HTR-8/SVneo (cell line): ENCODE measurements at regions not wholly inside any gene's neighbourhood (a gene's known extent, or its start where the extent isn't known, plus 50 kb on each side); places are given as distances from the start of the nearest gene placed in this dataset.
"Not testable (repeated sequence)": the region's sequence is repeated elsewhere in the genome, so short reads cannot be mapped to it uniquely, and the experiment has no call there.

Source experiments
- DNase-seq: peaks from one replicate; pipeline ENCODE4 v3.0.0; 2011; ENCODE audit warnings: low spot score, mixed read lengths; ENCODE audit not compliant: insufficient read length
- FAIRE-seq: peaks from 2 replicates; lab custom pipeline; 2011; peaks lifted over from hg19 to GRCh38; lab: Jason Lieb, UNC

- FAIRE-seq = peak; percentile 97
- no peak for DNase-seq
These were observed 93.1 kb upstream of the HIF1A start for GRCh38 chr14:61602003-61602732.

DNA sequence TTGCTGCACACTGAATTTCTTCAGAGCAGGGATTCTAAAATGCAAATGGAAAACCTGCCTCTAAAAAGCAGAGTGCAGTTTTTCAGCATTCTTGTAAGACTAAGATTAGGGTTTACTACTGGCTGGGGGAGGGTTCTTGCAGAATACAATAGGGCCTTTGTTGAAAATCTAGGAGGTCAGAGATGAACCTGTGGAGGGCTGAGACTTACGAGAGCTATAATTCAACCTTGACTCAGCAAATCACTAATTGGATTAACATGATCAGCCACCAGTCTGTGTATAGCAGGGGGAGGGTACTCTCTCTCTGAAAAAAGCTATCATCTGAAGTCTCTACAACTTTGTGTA lies 92.6 kb upstream of the HIF1A start:
- FAIRE-seq (no peak), DNase-seq (no peak)

DNA sequence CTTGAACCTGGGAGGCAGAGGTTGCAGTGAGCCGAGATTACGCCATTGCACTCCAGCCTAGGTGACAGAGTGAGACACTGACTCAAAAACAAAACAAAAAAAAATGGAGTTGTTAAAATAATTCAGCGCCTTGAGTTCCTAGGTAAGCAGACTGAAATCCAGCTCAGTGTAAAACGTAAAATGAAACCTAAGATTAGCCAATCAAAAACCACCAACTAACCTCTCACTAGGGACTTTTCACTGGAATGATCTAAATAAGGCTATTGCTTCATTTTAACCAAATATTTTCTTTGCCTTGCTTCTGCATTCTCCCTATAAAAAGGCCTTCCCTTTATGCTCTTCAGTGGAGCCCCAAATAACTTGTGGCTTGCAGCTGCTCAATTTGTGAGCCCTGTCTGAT lies 91.6 kb upstream of the HIF1A start:
- no peak for FAIRE-seq

DNA sequence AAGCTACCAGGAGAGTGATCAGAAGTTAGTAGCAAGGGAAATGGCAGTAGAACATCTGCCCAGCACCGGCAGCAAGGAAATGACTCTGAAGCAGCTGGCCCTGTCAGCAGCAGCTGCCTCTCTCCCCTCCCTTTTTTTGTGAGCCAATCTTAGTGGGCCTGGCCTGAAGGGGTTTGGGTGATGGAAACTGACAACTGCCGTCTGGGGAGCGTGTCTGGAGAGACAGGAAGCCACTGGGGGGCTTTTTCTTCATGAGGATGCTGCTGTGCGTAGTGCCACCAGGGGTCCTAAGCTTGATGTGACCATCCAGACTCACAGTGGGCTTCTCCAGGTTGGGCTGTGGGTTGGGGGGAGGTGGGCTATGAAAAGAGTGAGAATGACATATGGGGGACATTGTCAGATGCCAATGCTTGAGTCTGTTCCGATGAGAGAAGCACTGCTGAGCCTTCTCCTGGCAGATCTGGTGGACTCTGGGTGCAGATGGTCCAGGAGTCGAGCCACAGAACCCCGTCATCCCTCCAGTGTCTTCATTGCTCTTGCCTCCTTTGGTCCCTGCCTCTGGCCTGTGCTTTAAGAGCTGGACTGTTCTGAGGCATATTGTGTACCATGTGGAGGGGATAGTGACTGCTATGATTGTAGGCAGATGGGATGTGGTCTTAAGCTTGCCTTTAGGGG lies 87.6 kb upstream of the HIF1A start:
- FAIRE-seq (no peak), DNase-seq (no peak)

More for the DNA sequence above, 91.6 kb upstream of the HIF1A start:
- no peak for DNase-seq

DNA sequence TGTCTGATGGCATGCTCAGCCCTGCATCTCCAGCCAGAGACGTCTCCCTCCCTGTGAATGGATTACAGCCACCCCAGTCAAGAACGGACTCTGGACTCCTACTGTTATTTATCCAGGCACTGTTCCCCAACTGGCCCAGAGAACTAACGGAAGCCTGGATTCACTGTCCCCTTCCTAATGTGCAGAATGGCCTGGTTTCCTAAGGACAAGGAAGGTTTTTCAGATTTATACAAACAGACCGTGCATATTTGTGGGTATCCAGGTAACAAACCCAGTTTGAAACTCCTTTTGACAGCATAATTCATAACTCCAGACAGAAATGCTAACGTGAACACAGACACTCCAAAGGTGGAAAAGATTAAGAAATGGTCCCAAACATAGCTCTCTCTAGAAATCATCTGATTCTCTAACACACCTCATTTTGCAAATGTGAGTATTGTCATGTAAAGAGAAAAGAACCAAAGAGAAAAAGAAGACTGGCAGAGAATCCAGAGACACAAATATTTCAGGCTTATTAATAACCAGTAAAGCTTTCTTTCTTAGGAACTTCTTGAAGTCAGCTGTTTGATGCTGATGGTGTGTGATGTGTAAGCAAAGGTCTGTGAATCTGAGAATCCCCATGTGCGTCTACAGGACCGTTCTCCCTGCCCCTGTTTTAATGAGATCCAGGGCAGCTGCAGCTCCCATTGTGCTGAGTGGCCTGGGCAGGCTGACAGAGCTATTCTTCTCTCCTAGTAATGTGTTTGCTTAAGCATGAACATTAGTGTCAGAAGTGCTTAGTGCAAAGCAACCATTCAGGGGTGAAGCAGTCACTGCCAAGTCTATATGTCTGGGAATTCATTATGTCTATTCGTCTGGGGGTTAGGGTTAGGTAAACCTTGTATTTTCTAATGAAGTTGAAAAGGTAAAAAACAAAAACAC lies 86.8 kb upstream of the HIF1A start:
- no peak for DNase-seq

GRCh38 chr14:61609191-61609843 lies 86.0 kb upstream of the HIF1A start:
- no peak for DNase-seq

More for the DNA sequence above, 86.8 kb upstream of the HIF1A start:
- FAIRE-seq = no peak

GRCh38 chr14:61609884-61610283 lies 85.4 kb upstream of the HIF1A start:
- no peak for DNase-seq

More at GRCh38 chr14:61609191-61609843, 86.0 kb upstream of the HIF1A start:
- FAIRE-seq = peak; percentile 99

GRCh38 chr14:61610900-61611299 lies 84.4 kb upstream of the HIF1A start:
- DNase-seq (no peak), FAIRE-seq (no peak)

More at GRCh38 chr14:61609884-61610283, 85.4 kb upstream of the HIF1A start:
- no peak for FAIRE-seq

DNA sequence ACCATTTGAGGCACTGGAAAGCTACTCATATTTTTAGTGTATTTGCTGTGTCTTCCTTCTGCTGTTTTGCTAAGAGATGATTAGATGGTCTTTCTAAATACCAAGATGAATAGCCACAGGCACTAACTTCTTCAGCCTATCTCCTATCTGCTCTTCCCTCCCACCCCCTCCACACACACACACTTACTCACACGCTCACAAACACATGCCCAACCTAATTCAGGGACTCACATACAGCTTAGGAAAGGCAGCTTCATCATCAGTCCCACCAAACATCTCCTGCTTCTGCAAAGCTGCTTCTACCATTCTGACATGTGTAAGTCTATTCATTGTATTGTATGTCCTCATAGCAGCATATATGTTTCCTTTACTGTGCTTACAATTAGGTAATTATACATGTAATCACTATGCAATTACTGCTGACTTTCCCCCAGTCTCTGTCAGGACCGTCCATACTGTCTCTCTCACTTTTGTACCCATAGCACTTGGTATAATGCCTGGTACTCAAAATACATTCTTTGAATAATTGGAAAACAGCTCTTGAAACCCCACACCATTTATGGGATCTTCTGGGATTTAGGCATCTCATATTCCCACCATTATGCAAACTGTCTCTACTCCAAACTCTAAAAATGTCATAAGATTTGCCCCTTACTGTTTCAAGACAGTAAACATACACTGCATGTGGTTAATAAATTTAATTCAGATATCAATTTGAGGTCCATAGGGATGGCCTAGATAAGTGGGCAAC lies 83.3 kb upstream of the HIF1A start:
- FAIRE-seq (peak; percentile 97), DNase-seq (no peak)

DNA sequence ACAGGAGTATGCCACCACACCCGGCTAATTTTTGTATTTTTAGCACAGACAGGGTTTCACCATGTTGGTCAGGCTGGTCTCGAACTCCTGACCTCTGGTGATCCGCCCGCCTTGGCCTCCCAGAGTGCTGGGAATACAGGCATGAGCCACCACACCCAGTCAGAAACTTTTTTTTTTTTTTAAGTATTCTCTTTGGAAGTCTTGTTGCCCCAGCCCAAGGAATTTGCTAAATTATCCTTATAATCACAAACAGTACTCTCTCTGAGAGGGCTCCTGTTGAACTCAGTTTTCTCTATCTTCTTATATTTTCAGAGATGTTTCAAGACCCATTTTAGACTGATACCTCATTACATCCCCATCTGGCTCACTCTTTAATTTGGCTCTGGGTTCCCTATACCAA lies 82.3 kb upstream of the HIF1A start:
- not testable (repeated sequence) for FAIRE-seq, DNase-seq

- peak; percentile 97 for FAIRE-seq
- DNase-seq = no peak
These were observed 80.6 kb upstream of the HIF1A start for GRCh38 chr14:61614693-61615092.

- DNase-seq = peak; percentile 61
- no peak for FAIRE-seq
These were observed 79.4 kb upstream of the HIF1A start for GRCh38 chr14:61615743-61616523.

DNA sequence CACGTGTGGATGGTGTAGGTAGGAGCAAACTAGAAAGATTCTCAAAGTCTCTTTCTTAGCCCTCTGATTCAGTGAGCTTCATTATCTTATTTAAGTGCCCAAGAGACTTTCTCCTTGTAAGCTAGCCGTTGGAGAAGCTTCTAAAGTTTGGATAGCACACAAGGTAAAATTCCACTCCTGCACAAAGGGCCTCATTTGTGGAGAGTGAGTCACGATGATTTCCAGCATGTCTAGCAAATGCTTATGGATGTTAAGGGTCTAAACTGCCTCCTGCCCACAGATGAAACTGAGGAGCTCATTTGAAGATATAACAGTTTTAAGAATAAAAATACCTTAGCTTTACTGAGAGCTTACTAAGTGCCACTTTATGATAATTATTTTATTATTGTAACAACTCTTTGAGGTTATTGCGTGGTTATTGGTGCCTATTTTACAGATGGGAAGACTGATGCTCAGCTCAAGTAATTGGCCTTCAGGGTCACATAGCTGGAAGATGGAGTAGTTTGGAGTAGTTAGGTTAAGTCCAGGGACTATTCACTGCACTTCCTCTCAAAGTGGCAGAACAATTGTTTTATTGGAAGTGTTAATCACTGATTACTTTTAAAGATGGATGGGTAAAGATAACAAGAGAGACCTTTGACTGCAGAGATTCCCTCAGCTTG lies 78.7 kb upstream of the HIF1A start:
- FAIRE-seq (peak; percentile 97), DNase-seq (peak; percentile 80)

- DNase-seq (no peak), FAIRE-seq (no peak)
These were observed 76.9 kb upstream of the HIF1A start for GRCh38 chr14:61618448-61618847.

DNA sequence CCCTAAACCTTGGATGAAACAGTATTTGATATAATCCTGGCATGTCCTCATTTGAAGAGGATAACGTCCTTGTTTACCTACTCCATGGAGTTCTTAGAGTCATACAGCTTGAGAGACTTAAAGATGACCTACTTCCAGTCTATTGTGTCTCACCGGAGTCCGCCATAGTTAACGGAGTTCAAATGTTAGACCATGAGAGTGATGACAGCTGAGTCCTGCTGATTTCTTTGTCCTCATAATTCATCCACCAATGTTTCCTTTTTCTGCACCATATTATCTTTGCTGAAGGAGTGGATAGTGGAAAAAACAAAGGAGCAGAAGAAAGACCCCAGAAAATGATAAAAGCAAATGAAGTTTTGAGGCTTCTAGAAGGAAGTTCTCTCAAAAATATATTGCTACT lies 75.8 kb upstream of the HIF1A start:
- FAIRE-seq (peak; percentile 63), DNase-seq (no peak)

DNA sequence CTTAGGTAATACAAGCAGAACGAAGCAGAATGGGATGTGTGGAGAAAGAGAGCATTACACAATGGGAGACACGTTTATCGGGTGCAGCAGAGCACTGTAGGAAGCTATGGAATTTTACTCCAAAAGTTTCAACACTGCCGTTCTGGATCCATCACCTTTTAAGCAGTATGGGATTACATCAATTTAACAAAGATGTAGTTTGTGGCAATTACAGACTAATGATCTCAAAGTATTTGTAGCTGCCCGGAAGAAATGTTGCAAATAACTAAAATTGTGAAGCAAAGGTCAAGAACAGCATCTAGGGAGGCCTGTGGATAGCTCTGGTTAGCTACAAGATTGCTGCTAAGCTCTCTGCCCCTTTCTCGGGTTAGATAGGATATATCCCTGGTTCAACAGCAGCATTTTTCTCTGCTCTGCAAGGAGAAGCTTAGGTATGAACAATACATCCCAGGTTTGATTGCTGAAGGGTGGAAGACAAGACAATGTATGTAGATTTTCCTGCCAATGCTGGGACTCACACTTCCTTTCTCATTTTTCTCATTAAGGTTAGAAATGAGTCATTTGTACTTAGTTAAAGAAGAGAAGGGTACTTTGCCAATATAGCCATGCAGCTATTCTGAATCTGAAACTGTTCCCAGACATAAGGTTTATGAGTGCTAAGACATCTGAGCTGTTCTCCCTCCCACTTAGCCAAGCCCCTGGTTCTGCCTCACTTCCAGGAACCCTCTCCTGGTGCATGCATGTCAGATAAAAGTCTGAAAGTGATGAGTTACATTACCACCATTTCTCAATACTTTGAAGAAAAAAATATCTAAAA lies 75.0 kb upstream of the HIF1A start:
- peak; percentile 98 for FAIRE-seq
- peak; percentile 89 for DNase-seq

DNA sequence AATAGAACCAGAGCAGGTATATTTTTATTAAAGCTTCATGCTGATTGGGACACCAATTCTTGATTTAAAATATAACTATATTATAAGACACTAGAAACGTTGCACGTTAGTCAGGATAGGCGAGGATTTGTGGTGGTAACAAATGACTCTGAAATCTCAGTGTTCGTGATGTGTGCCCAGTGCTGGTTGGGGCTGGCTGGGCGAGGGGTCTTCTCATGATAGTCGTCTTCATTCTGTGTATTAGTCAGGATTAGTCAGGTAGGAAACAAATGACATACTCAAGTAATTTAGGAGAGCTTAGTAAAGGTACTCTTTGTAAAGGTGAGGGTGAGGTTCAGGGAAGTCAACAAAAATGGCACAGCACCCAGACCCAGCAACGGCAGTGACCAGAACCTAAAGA lies 73.9 kb upstream of the HIF1A start:
- DNase-seq (no peak), FAIRE-seq (no peak)
